Activated naive CD4-positive, alpha-beta T cell treated with anti-CD3 and anti-CD28 coated beads, Interleukin-2, amount 50 U/mL, for 16 hours (primary cell): ENCODE measurements at regions not wholly inside any gene's neighbourhood (a gene's known extent, or its start where the extent isn't known, plus 50 kb on each side); places are given as distances from the start of the nearest gene placed in this dataset.

Experiments
- DNase-seq: peaks from one replicate; pipeline ENCODE4 v3.0.0-alpha.2; 2020

- no peak for DNase-seq
Observed at GRCh38 chr12:67428431-67428830, 159.3 kb downstream of the CAND1 start.

GRCh38 chr12:67430708-67431335 is 161.7 kb downstream of the CAND1 start:
- DNase-seq: no peak

GRCh38 chr12:67431411-67432020 is 162.4 kb downstream of the CAND1 start:
- DNase-seq: no peak

GRCh38 chr12:67433385-67434175 is 164.4 kb downstream of the CAND1 start:
- no peak for DNase-seq

- DNase-seq: no peak
Observed at GRCh38 chr12:67434671-67435370, 165.7 kb downstream of the CAND1 start.

- no peak for DNase-seq
Observed at GRCh38 chr12:67436230-67436629, 167.1 kb downstream of the CAND1 start.

- DNase-seq: no peak
Observed at GRCh38 chr12:67437011-67437410, 167.9 kb downstream of the CAND1 start.

GRCh38 chr12:67439611-67440010 is 170.5 kb downstream of the CAND1 start:
- DNase-seq: no peak

GRCh38 chr12:67441736-67442346 is 172.7 kb downstream of the CAND1 start:
- peak; percentile 75 for DNase-seq

- no peak for DNase-seq
Observed at GRCh38 chr12:67442347-67442841, 173.2 kb downstream of the CAND1 start.

GRCh38 chr12:67442896-67443295 is 173.7 kb downstream of the CAND1 start:
- DNase-seq: no peak

- no peak for DNase-seq
Observed at GRCh38 chr12:67444542-67444941, 175.4 kb downstream of the CAND1 start.

GRCh38 chr12:67446716-67447115 is 177.6 kb downstream of the CAND1 start:
- no peak for DNase-seq

- no peak for DNase-seq
Observed at GRCh38 chr12:67447180-67447579, 178.0 kb downstream of the CAND1 start.

- DNase-seq: no peak
Observed at GRCh38 chr12:67449591-67450052, 180.5 kb downstream of the CAND1 start.

- DNase-seq: no peak
Observed at GRCh38 chr12:67450441-67450840, 181.3 kb downstream of the CAND1 start.

GRCh38 chr12:67451206-67451605 is 182.0 kb downstream of the CAND1 start:
- no peak for DNase-seq

- DNase-seq: peak; percentile 26
Observed at GRCh38 chr12:67452119-67452805, 183.1 kb downstream of the CAND1 start.

GRCh38 chr12:67453191-67453590 is 184.0 kb downstream of the CAND1 start:
- no peak for DNase-seq

- no peak for DNase-seq
Observed at GRCh38 chr12:67455236-67455635, 186.1 kb downstream of the CAND1 start.

- no peak for DNase-seq
Observed at GRCh38 chr12:67456431-67456901, 187.3 kb downstream of the CAND1 start.

- DNase-seq: no peak
Observed at GRCh38 chr12:67457136-67457535, 188.0 kb downstream of the CAND1 start.
